ENCODE measurements at regions not wholly inside any gene's neighbourhood (a gene's known extent, or its start where the extent isn't known, plus 50 kb on each side); places are given as distances from the start of the nearest gene placed in this dataset.

- no peak overlapping the region for H3K4me2 ChIP-seq (ENCODE audit: insufficient read depth, low read length)
- peaks cover 47% of the 10 kb centered on the region for H3K27me3 ChIP-seq (ENCODE audit: insufficient read depth, low read length, poor library complexity)
- no peak overlapping the region for H3K4me3 ChIP-seq (ENCODE audit: low read depth in 1 of 2, low read length in 2 of 2)
- no peaks in the 10 kb centered on the region for H3K36me3 ChIP-seq (ENCODE audit: insufficient read depth, low read length)
- no peak for DNase-seq
- H3K27ac ChIP-seq (ENCODE audit: low read length) = no peak overlapping the region
- H3K4me1 ChIP-seq (ENCODE audit: insufficient read depth, low read length) = no peaks in the 10 kb centered on the region
- H2AFZ ChIP-seq (ENCODE audit: low read depth, low read length) = no peak overlapping the region
- ATAC-seq (ENCODE audit: insufficient read depth, low read depth) = no peak
- TF ChIP-seq EZH2 (IDR thresholded peaks at IDR 0.05; ENCODE audit: borderline replicate concordance, low read depth, low read length, severe bottlenecking) (no peak), CTCF (IDR thresholded peaks at IDR 0.05; ENCODE audit: borderline replicate concordance, extremely low read depth, low read length, poor library complexity, severe bottlenecking) (no peak)
- H4K20me1 ChIP-seq (ENCODE audit: insufficient read depth, low read length) = no peaks in the 10 kb centered on the region
- H3K9me3 ChIP-seq (ENCODE audit: insufficient read depth, low read length, severe bottlenecking) = no peaks in the 10 kb centered on the region
- no peak overlapping the region for H3K9ac ChIP-seq (ENCODE audit: low read depth, low read length)
- H3K79me2 ChIP-seq (ENCODE audit: insufficient read depth, low read length) = no peaks in the 10 kb centered on the region
Observed at GRCh38 chr11:133710241-133710640, 135.1 kb downstream of the SPATA19 start.

GRCh38 chr11:133708547-133709051, 136.7 kb downstream of the SPATA19 start:
- Histone ChIP-seq H3K36me3 (ENCODE audit: insufficient read depth, low read length) (no peaks in the 10 kb centered on the region), H3K27ac (ENCODE audit: low read length) (no peak overlapping the region), H2AFZ (ENCODE audit: low read depth, low read length) (no peak overlapping the region), H4K20me1 (ENCODE audit: insufficient read depth, low read length) (no peaks in the 10 kb centered on the region), H3K4me1 (ENCODE audit: insufficient read depth, low read length) (no peaks in the 10 kb centered on the region), H3K4me3 (ENCODE audit: low read depth in 1 of 2, low read length in 2 of 2) (no peak overlapping the region), H3K4me2 (ENCODE audit: insufficient read depth, low read length) (no peak overlapping the region), H3K79me2 (ENCODE audit: insufficient read depth, low read length) (no peaks in the 10 kb centered on the region), H3K9ac (ENCODE audit: low read depth, low read length) (no peak overlapping the region), H3K9me3 (ENCODE audit: insufficient read depth, low read length, severe bottlenecking) (no peaks in the 10 kb centered on the region), H3K27me3 (ENCODE audit: insufficient read depth, low read length, poor library complexity) (peaks cover 51% of the 10 kb centered on the region)
- TF ChIP-seq EZH2 (IDR thresholded peaks at IDR 0.05; ENCODE audit: borderline replicate concordance, low read depth, low read length, severe bottlenecking) = no peak
- TF ChIP-seq CTCF (IDR thresholded peaks at IDR 0.05; ENCODE audit: borderline replicate concordance, extremely low read depth, low read length, poor library complexity, severe bottlenecking) = no peak
- DNase-seq (no peak), ATAC-seq (ENCODE audit: insufficient read depth, low read depth) (no peak)

- H3K4me3 ChIP-seq (ENCODE audit: low read depth in 1 of 2, low read length in 2 of 2) = no peak overlapping the region
Observed at GRCh38 chr11:133706925-133707794, 138.2 kb downstream of the SPATA19 start.

More at GRCh38 chr11:133706925-133707794, 138.2 kb downstream of the SPATA19 start:
- Histone ChIP-seq H2AFZ (ENCODE audit: low read depth, low read length) (no peak overlapping the region), H3K36me3 (ENCODE audit: insufficient read depth, low read length) (no peaks in the 10 kb centered on the region), H3K4me1 (ENCODE audit: insufficient read depth, low read length) (no peaks in the 10 kb centered on the region), H3K27ac (ENCODE audit: low read length) (no peak overlapping the region), H3K79me2 (ENCODE audit: insufficient read depth, low read length) (no peaks in the 10 kb centered on the region), H3K9ac (ENCODE audit: low read depth, low read length) (no peak overlapping the region), H3K4me2 (ENCODE audit: insufficient read depth, low read length) (no peak overlapping the region), H3K27me3 (ENCODE audit: insufficient read depth, low read length, poor library complexity) (peaks cover 40% of the 10 kb centered on the region), H3K9me3 (ENCODE audit: insufficient read depth, low read length, severe bottlenecking) (no peaks in the 10 kb centered on the region), H4K20me1 (ENCODE audit: insufficient read depth, low read length) (no peaks in the 10 kb centered on the region)
- DNase-seq (no peak), ATAC-seq (ENCODE audit: insufficient read depth, low read depth) (no peak)
- no peak for TF ChIP-seq CTCF (IDR thresholded peaks at IDR 0.05; ENCODE audit: borderline replicate concordance, extremely low read depth, low read length, poor library complexity, severe bottlenecking)
- TF ChIP-seq EZH2 (IDR thresholded peaks at IDR 0.05; ENCODE audit: borderline replicate concordance, low read depth, low read length, severe bottlenecking) = no peak

Data from DND-41 (cell line).